Duodenal mucosa (tissue), 2 donors: ENCODE measurements at regions not wholly inside any gene's neighbourhood (a gene's known extent, or its start where the extent isn't known, plus 50 kb on each side); places are given as distances from the start of the nearest gene placed in this dataset.

Experiments used
- H3K27ac ChIP-seq: one replicate; pipeline ENCODE4 v1.7.0; 2013; ENCODE audit warnings: low read depth, low read length
- H3K27me3 ChIP-seq, 2 donors: one replicate each; pipeline ENCODE4 v1.7.0; 2013; ENCODE audit warnings: low read length in 2 of 2, control low read depth in 1 of 2; ENCODE audit not compliant: insufficient read depth in 2 of 2, control insufficient read depth in 1 of 2
- H3K36me3 ChIP-seq, 2 donors: one replicate each; pipeline ENCODE4 v1.7.0; 2013; ENCODE audit warnings: low read length in 2 of 2, control low read depth in 1 of 2; ENCODE audit not compliant: insufficient read depth in 2 of 2, control insufficient read depth in 1 of 2
- H3K4me1 ChIP-seq, 2 donors: one replicate each; pipeline ENCODE4 v1.7.0; 2013; ENCODE audit warnings: low read length in 2 of 2, control low read depth in 1 of 2; ENCODE audit not compliant: insufficient read depth in 2 of 2, control insufficient read depth in 1 of 2
- H3K4me3 ChIP-seq, 2 donors: one replicate each; pipeline ENCODE4 v1.7.0; 2013; ENCODE audit warnings: low read length in 2 of 2, low read depth in 1 of 2
- H3K9ac ChIP-seq, 2 donors: one replicate each; pipeline ENCODE4 v1.7.0; 2013; ENCODE audit warnings: low read length in 2 of 2, low read depth in 1 of 2
- H3K9me3 ChIP-seq, 2 donors: one replicate each; pipeline ENCODE4 v1.7.0; 2013; ENCODE audit warnings: low read length in 2 of 2, control low read depth in 1 of 2; ENCODE audit not compliant: control insufficient read depth in 1 of 2

DNA sequence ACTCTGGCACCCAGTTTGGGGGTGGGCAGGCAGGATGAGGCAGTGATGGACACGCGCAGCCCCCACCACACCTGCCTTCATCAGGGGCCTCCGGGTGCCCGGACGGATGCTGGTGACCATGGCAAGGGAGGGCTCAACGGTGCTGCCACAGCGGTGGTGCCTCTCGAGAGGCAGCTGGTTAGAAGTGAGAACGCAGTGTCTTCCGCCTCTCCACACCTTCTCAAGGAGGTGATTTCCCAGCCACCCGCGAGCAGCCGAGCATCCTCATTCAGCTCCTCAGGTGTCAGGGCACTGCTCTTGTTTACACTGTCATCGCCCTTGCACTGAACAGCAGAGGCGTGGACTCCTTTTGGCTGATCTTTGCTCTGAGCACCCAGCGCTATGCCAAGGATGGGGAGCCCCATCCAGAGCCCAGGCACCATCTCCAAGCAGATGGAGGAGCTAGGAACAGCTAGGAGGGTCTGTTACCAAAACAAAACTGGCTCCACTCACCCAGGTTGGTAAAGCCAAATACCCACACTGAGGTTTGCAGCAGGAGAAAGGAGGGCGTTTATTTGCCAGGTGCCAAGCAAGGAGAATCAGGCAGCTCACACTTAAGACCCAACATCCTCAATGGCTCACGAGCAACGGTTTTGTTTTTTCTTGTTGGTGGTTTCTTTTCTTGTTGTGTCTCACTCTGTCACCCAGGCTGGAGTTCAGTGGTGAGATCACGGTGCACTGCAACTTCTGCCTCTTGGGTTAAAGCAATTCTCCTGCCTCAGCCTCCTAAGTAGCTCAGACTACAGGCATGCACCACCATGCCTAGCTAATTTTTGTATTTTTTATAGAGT, 174.3 kb upstream of the TNRC6C start:
- no peak overlapping the region for H3K9ac ChIP-seq
- H3K27ac ChIP-seq, result no peak overlapping the region
- no peak overlapping the region for H3K4me3 ChIP-seq
- H3K9me3 ChIP-seq, result no peaks in the 10 kb centered on the region
- peaks cover 6 to 17% of the 10 kb centered on the region in 2 donors for H3K27me3 ChIP-seq
- no peaks in the 10 kb centered on the region for H3K4me1 ChIP-seq
- H3K36me3 ChIP-seq, result no peaks in the 10 kb centered on the region

DNA sequence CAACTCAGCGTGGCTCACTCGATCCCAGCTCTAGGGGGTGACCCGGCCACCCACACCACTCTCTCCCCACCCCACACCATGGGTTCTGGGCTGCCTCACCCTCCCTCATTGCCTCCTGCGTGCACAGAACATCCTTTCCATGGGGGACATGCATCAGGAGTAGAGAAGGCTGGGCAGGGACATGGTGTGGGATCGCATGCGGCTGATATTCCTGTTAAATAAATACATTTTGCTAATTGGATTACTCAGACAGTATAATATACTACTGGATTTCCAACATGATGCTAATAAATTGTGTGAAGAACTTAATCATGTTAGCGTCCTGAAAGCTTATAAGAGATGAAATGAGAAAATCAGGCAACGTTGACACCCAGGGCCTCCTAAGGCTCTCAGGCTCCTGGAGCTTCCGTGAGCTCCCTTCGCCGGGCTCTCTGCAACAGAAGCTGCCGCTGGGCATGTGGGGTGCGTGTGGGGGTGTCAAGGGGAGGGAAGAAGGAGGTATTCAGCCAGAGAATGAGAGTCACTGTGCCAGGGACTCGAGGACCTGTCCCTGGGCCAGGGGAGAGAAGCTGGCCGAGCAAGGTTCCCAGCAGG, 173.1 kb upstream of the TNRC6C start:
- Histone ChIP-seq H3K4me3 (no peak overlapping the region), H3K27me3 (peaks cover 6 to 11% of the 10 kb centered on the region in 2 donors), H3K36me3 (no peaks in the 10 kb centered on the region), H3K9ac (no peak overlapping the region), H3K9me3 (no peaks in the 10 kb centered on the region), H3K27ac (no peak overlapping the region), H3K4me1 (no peaks in the 10 kb centered on the region)

DNA sequence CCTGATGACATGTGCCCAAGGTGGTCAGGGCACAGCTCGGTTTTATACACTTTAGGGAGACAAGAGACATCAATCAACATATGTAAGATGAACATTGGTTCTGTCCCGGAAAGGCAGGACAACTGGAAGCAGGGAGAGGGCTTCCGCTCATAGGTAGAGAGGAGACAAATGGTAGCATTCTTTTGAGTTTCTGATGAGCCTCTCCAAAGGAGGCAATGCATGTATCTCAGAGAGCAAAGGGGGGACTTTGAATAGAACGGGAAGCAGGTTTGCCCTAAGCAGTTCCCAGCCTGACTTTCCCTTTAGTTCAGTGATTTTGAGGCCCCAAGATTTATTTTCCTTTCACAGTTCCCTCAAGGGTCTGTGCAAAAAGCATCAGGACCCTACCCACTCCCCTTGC, 172.4 kb upstream of the TNRC6C start:
- Histone ChIP-seq H3K9me3 (no peaks in the 10 kb centered on the region), H3K27me3 (peaks cover 6 to 11% of the 10 kb centered on the region in 2 donors), H3K27ac (no peak overlapping the region), H3K4me3 (no peak overlapping the region), H3K36me3 (no peaks in the 10 kb centered on the region), H3K4me1 (no peaks in the 10 kb centered on the region), H3K9ac (no peak overlapping the region)

DNA sequence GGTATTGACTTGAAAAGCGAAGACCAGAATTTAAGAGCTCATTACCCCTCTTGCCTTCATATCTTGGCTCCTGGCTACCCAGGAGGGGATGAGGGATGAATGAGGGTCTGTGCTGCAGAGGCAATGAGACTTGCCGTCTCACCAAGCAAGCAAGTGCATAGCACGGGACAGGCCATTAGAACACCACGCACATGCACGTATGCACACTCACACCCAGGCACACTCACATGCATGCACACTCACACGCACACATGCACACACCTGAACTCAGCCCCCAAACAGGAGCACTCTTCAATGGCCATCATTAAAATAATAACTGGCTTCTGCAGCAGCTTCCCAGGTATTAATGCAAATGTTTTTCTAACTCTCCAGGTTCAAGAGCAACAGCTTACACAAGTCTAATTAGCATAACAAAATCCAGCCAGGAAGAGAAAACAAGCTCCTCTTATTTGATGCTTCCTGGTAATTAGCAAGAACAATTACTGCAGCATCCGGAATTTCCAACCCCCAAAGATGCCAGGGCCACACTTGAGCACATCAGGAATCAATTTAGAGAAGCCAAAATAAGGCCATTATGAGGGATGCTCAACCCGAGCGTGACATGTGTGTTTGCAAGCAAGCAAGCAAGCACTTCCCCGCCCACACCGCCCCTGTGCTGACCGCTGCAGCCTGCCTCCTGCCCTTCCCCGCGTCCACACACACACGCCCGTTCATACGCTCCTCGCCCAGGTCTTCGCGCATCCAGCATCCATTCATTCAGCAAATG, 171.6 kb upstream of the TNRC6C start:
- Histone ChIP-seq H3K36me3 (no peaks in the 10 kb centered on the region), H3K4me3 (no peak overlapping the region), H3K9ac (no peak overlapping the region), H3K27ac (no peak overlapping the region), H3K9me3 (no peaks in the 10 kb centered on the region), H3K27me3 (peaks cover 6 to 11% of the 10 kb centered on the region in 2 donors), H3K4me1 (no peaks in the 10 kb centered on the region)

DNA sequence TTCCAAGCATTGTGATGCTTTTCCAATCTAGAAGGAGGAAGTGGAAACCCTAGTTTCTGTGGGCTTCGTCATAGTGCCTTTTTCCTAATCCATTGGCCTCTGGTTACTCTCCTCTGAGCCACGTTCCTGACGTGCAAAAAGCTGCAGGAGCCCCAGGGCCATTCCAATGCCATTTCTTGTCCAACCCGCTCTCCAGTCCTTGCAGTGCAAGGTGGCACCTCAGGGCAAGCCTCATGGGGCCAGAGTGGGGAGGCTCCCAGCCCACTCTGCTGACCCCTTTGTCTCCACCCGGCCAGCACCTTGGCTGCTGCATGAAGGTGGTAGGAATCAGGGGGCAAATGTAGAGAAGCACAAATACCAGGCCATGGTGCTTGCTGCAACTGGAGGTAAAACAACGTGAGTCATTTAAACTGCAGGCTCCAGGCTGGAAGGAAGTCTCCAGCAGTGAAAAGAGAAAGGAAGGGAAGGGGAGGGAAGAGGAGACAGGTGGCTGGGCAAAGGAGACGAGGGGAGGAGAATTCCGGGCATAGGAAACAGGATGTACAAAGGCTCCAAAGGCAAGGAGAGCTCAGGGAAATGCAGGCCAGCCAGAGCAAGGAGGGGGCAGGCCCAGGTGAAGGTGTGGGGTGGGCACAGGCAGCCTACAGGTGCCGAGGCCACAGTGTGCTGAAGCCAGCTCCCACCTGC, 168.2 kb upstream of the TNRC6C start:
- Histone ChIP-seq H3K9me3 (no peaks in the 10 kb centered on the region), H3K4me3 (no peak overlapping the region), H3K4me1 (no peaks in the 10 kb centered on the region), H3K27me3 (peaks cover 6 to 12% of the 10 kb centered on the region in 2 donors), H3K9ac (no peak overlapping the region), H3K27ac (no peak overlapping the region), H3K36me3 (no peaks in the 10 kb centered on the region)

DNA sequence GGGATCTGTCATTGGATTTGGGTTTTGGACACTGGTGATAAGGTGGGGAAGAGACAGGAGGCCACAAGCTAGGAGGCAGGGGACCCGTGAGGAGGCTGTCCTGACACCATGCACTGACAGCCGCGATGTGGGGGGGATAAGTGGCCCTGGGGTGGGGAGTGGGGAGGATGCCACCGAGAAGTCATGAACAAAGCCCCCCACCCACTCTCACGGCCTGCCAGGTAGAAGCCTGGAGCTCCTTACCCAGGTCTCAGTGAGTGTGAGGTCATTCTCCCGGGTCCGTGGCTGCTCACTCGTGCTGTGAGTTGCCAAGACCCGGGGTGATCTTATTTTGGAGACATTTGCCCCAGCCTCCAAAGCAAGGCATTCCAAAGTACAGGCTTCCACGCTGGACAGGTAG, 165.9 kb upstream of the TNRC6C start:
- no peak overlapping the region for H3K27ac ChIP-seq
- no peaks in the 10 kb centered on the region for H3K4me1 ChIP-seq
- no peaks in the 10 kb centered on the region for H3K9me3 ChIP-seq
- peaks cover 1 to 7% of the 10 kb centered on the region in 2 donors for H3K27me3 ChIP-seq
- H3K36me3 ChIP-seq, result no peaks in the 10 kb centered on the region
- H3K9ac ChIP-seq, result no peak overlapping the region
- no peak overlapping the region for H3K4me3 ChIP-seq

DNA sequence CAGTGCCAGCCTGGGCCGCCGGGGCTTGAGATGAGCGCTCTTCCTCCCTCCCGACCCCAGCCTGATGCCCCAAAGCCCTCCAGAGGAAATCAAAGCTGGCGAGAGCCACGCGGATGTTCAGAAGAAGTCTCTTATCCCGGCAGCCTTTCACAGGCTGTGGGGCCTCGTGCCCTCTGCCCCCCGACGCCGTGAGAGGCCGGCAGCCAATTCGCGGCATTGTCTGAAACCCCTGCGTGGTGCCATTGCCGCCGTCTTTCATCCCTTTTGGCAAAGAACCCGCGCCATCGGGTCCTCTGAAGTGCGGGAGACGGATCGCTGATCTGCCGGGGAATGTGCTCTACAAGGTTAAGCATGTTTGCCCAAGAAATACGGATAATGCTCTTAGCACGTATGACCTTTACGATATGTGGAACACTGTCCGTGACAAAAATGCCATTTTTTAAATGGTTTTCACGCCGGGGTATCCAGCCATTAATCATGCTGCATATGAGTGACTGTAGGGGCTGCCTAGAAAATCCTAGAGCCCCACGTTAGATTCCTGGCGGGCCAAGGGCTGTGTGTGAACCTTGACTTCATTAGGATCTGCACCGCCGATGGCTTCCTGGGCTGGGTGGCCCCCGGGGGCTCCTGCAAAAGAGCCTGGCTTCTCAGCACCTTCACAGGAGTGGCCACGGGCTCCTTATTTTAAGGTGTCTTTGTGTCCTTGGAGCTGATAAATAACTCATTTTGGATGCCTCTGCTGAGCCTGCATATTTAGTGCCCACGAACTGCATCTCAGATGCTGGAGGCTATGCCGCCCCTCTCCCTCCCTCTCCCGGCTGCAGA, 165.1 kb upstream of the TNRC6C start:
- Histone ChIP-seq H3K27me3 (peaks cover 0 to 7% of the 10 kb centered on the region in 2 donors), H3K4me3 (no peak overlapping the region), H3K9me3 (no peaks in the 10 kb centered on the region), H3K36me3 (no peaks in the 10 kb centered on the region), H3K27ac (no peak overlapping the region), H3K9ac (no peak overlapping the region), H3K4me1 (no peaks in the 10 kb centered on the region)

DNA sequence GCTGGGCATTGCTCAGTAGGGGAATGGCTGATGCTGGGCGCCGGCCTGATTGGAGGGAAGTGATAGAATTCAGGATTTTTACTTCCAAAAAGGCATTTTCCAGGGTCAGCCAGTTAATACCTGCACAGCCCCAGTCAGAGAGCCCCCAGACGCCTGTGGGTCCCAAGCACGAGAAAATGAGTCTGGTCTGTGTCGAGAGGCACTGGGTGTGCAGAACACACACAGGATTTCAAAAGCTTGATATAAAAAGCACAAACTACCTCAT, 164.6 kb upstream of the TNRC6C start:
- Histone ChIP-seq H3K9ac (no peak overlapping the region), H3K9me3 (no peaks in the 10 kb centered on the region), H3K4me3 (no peak overlapping the region), H3K4me1 (no peaks in the 10 kb centered on the region), H3K27ac (no peak overlapping the region), H3K36me3 (no peaks in the 10 kb centered on the region), H3K27me3 (peaks cover 3 to 5% of the 10 kb centered on the region in 2 donors)

DNA sequence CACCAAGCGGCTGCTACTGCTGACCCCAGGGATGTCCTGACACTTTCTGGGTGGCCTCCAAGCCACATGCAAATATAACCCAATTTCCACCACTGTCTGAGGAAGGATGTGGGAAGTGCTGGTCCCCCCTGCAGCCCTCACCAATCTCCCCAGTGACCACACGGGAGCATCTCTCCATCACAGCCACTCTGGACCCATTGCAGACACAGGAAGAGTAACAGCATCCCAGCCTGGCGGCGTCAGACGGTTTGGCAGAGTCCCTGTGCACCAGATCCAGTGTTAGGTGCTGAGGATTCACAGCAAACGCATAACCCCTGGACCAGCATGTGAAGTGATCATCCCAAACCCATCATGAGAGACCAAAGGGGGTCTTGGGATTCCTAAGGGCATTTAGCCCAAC, 163.7 kb upstream of the TNRC6C start:
- H3K36me3 ChIP-seq, result no peaks in the 10 kb centered on the region
- H3K4me3 ChIP-seq, result no peak overlapping the region
- no peaks in the 10 kb centered on the region for H3K9me3 ChIP-seq
- H3K27ac ChIP-seq, result no peak overlapping the region
- H3K27me3 ChIP-seq, result peaks cover 3 to 8% of the 10 kb centered on the region in 2 donors
- no peaks in the 10 kb centered on the region for H3K4me1 ChIP-seq
- H3K9ac ChIP-seq, result no peak overlapping the region
